HUES48 (cell line): ENCODE measurements at regions not wholly inside any gene's neighbourhood (a gene's known extent, or its start where the extent isn't known, plus 50 kb on each side); places are given as distances from the start of the nearest gene placed in this dataset.
"Not testable (repeated sequence)": the region's sequence is repeated elsewhere in the genome, so short reads cannot be mapped to it uniquely, and the experiment has no call there.

Source experiments
- H3K27ac ChIP-seq: one replicate; pipeline ENCODE4 v1.7.0; 2013; ENCODE audit warnings: low read depth, low read length, inconsistent platforms
- H3K27me3 ChIP-seq: 2 replicates; pipeline ENCODE4 v1.6.1; 2013; ENCODE audit warnings: mild to moderate bottlenecking, low read length; ENCODE audit not compliant: control insufficient read depth, insufficient read depth
- H3K36me3 ChIP-seq: 2 replicates; pipeline ENCODE4 v1.6.1; 2013; ENCODE audit warnings: low read length; ENCODE audit not compliant: control insufficient read depth, insufficient read depth
- H3K4me1 ChIP-seq: 2 replicates; pipeline ENCODE4 v1.6.1; 2013; ENCODE audit warnings: mild to moderate bottlenecking, low read length; ENCODE audit not compliant: control insufficient read depth, insufficient read depth
- H3K4me3 ChIP-seq: 2 replicates; pipeline ENCODE4 v1.5.1; 2013; ENCODE audit warnings: mild to moderate bottlenecking, low read depth, low read length
- H3K9ac ChIP-seq: 2 replicates; pipeline ENCODE4 v1.6.1; 2013; ENCODE audit warnings: mild to moderate bottlenecking, low read depth, low read length, moderate library complexity
- H3K9me3 ChIP-seq: 2 replicates; pipeline ENCODE4 v1.6.1; 2013; ENCODE audit warnings: low read length; ENCODE audit not compliant: control insufficient read depth, insufficient read depth

- H3K27me3 ChIP-seq, result no peaks in the 10 kb centered on the region
- H3K27ac ChIP-seq, result no peak overlapping the region
- no peaks in the 10 kb centered on the region for H3K4me1 ChIP-seq
- no peak overlapping the region for H3K4me3 ChIP-seq
- H3K9ac ChIP-seq, result no peak overlapping the region
- H3K9me3 ChIP-seq, result no peaks in the 10 kb centered on the region
- no peaks in the 10 kb centered on the region for H3K36me3 ChIP-seq
Observed at GRCh38 chr1:190665045-190665444, 187.4 kb upstream of the BRINP3 start.

- no peak overlapping the region for H3K9ac ChIP-seq
- H3K27me3 ChIP-seq, result no peaks in the 10 kb centered on the region
- H3K4me1 ChIP-seq, result no peaks in the 10 kb centered on the region
- H3K4me3 ChIP-seq, result no peak overlapping the region
- H3K27ac ChIP-seq, result no peak overlapping the region
- no peaks in the 10 kb centered on the region for H3K9me3 ChIP-seq
- H3K36me3 ChIP-seq, result no peaks in the 10 kb centered on the region
Observed at GRCh38 chr1:190667914-190668313, 190.2 kb upstream of the BRINP3 start.

- no peaks in the 10 kb centered on the region for H3K36me3 ChIP-seq
- no peaks in the 10 kb centered on the region for H3K4me1 ChIP-seq
- no peak overlapping the region for H3K9ac ChIP-seq
- H3K4me3 ChIP-seq, result no peak overlapping the region
- H3K9me3 ChIP-seq, result peaks cover 2% of the 10 kb centered on the region; the same call in 1 of the 2 replicates
- no peaks in the 10 kb centered on the region for H3K27me3 ChIP-seq
- H3K27ac ChIP-seq, result no peak overlapping the region
Observed at GRCh38 chr1:190679044-190679443, 201.4 kb upstream of the BRINP3 start.

- no peak overlapping the region for H3K4me3 ChIP-seq
- H3K27me3 ChIP-seq, result no peaks in the 10 kb centered on the region
- H3K4me1 ChIP-seq, result no peaks in the 10 kb centered on the region
- H3K36me3 ChIP-seq, result no peaks in the 10 kb centered on the region
- H3K9ac ChIP-seq, result no peak overlapping the region
- no peaks in the 10 kb centered on the region for H3K9me3 ChIP-seq
- no peak overlapping the region for H3K27ac ChIP-seq
Observed at GRCh38 chr1:190679454-190679853, 201.8 kb upstream of the BRINP3 start.

GRCh38 chr1:190679983-190680382 lies 202.3 kb upstream of the BRINP3 start:
- H3K36me3 ChIP-seq, result no peaks in the 10 kb centered on the region
- no peak overlapping the region for H3K4me3 ChIP-seq
- no peaks in the 10 kb centered on the region for H3K9me3 ChIP-seq
- no peak overlapping the region for H3K9ac ChIP-seq
- no peaks in the 10 kb centered on the region for H3K4me1 ChIP-seq
- H3K27me3 ChIP-seq, result no peaks in the 10 kb centered on the region
- no peak overlapping the region for H3K27ac ChIP-seq

GRCh38 chr1:190685676-190686075 lies 208.0 kb upstream of the BRINP3 start:
- no peaks in the 10 kb centered on the region for H3K9me3 ChIP-seq
- no peaks in the 10 kb centered on the region for H3K27me3 ChIP-seq
- no peak overlapping the region for H3K9ac ChIP-seq
- H3K27ac ChIP-seq, result no peak overlapping the region
- no peaks in the 10 kb centered on the region for H3K36me3 ChIP-seq
- H3K4me1 ChIP-seq, result no peaks in the 10 kb centered on the region
- no peak overlapping the region for H3K4me3 ChIP-seq

- Histone ChIP-seq H3K9ac (no peak overlapping the region), H3K36me3 (no peaks in the 10 kb centered on the region), H3K9me3 (no peaks in the 10 kb centered on the region), H3K4me3 (no peak overlapping the region), H3K27me3 (no peaks in the 10 kb centered on the region), H3K27ac (no peak overlapping the region), H3K4me1 (no peaks in the 10 kb centered on the region)
Observed at GRCh38 chr1:190688096-190688495, 210.4 kb upstream of the BRINP3 start.

- H3K27ac ChIP-seq, H3K4me3 ChIP-seq, H3K27me3 ChIP-seq, H3K4me1 ChIP-seq, H3K9me3 ChIP-seq, H3K36me3 ChIP-seq, H3K9ac ChIP-seq: not testable (repeated sequence)
Observed at GRCh38 chr1:190698488-190698887, 220.8 kb upstream of the BRINP3 start.

- Histone ChIP-seq H3K27ac (no peak overlapping the region), H3K4me3 (no peak overlapping the region), H3K36me3 (no peaks in the 10 kb centered on the region), H3K9me3 (no peaks in the 10 kb centered on the region), H3K4me1 (no peaks in the 10 kb centered on the region), H3K27me3 (no peaks in the 10 kb centered on the region), H3K9ac (no peak overlapping the region)
Observed at GRCh38 chr1:190699165-190699564, 221.5 kb upstream of the BRINP3 start.

GRCh38 chr1:190708418-190709057 lies 230.9 kb upstream of the BRINP3 start:
- H3K27ac ChIP-seq, result no peak overlapping the region
- no peak overlapping the region for H3K4me3 ChIP-seq
- no peaks in the 10 kb centered on the region for H3K4me1 ChIP-seq
- H3K9ac ChIP-seq, result no peak overlapping the region
- no peaks in the 10 kb centered on the region for H3K27me3 ChIP-seq
- H3K9me3 ChIP-seq, result no peaks in the 10 kb centered on the region
- H3K36me3 ChIP-seq, result no peaks in the 10 kb centered on the region

- no peak overlapping the region for H3K27ac ChIP-seq
- no peaks in the 10 kb centered on the region for H3K27me3 ChIP-seq
- H3K9ac ChIP-seq, result no peak overlapping the region
Observed at GRCh38 chr1:190711069-190711468, 233.4 kb upstream of the BRINP3 start.

GRCh38 chr1:190717055-190717454 lies 239.4 kb upstream of the BRINP3 start:
- H3K9ac ChIP-seq, result no peak overlapping the region
- H3K27me3 ChIP-seq, result no peaks in the 10 kb centered on the region
- H3K9me3 ChIP-seq, result no peaks in the 10 kb centered on the region

More at GRCh38 chr1:190711069-190711468, 233.4 kb upstream of the BRINP3 start:
- H3K4me1 ChIP-seq, result no peaks in the 10 kb centered on the region
- no peaks in the 10 kb centered on the region for H3K36me3 ChIP-seq
- no peak overlapping the region for H3K4me3 ChIP-seq
- no peaks in the 10 kb centered on the region for H3K9me3 ChIP-seq

More at GRCh38 chr1:190717055-190717454, 239.4 kb upstream of the BRINP3 start:
- H3K36me3 ChIP-seq, result no peaks in the 10 kb centered on the region
- no peak overlapping the region for H3K4me3 ChIP-seq
- no peaks in the 10 kb centered on the region for H3K4me1 ChIP-seq
- H3K27ac ChIP-seq, result no peak overlapping the region
